ENCODE measurements at regions not wholly inside any gene's neighbourhood (a gene's known extent, or its start where the extent isn't known, plus 50 kb on each side); places are given as distances from the start of the nearest gene placed in this dataset.

- Mint-ChIP-seq H3K9me3 (no peaks in the 10 kb centered on the region), H3K4me3 (no peak overlapping the region), H3K36me3 (ENCODE audit: low read depth) (no peaks in the 10 kb centered on the region), H3K4me1 (no peaks in the 10 kb centered on the region), H3K27ac (no peak overlapping the region), H3K27me3 (no peaks in the 10 kb centered on the region)
- ChIA-PET POLR2A (no interaction called here), CTCF (no interaction called here)
- DNase-seq: no peak
These were observed 1084.6 kb upstream of the ARRDC3 start for GRCh38 chr5:92467695-92468094.

- H3K36me3 Mint-ChIP-seq (ENCODE audit: low read depth): no peaks in the 10 kb centered on the region
- CTCF ChIA-PET: no interaction called here
- DNase-seq: no peak
- H3K4me1 Mint-ChIP-seq: no peaks in the 10 kb centered on the region
- H3K9me3 Mint-ChIP-seq: no peaks in the 10 kb centered on the region
- POLR2A ChIA-PET: no interaction called here
- no peaks in the 10 kb centered on the region for H3K27me3 Mint-ChIP-seq
- H3K4me3 Mint-ChIP-seq: no peak overlapping the region
- H3K27ac Mint-ChIP-seq: no peak overlapping the region
These were observed 1077.4 kb upstream of the ARRDC3 start for GRCh38 chr5:92460505-92460904.

- POLR2A ChIA-PET: no interaction called here
- DNase-seq: no peak
- Mint-ChIP-seq H3K4me3 (no peak overlapping the region), H3K36me3 (ENCODE audit: low read depth) (no peaks in the 10 kb centered on the region), H3K9me3 (no peaks in the 10 kb centered on the region), H3K27me3 (no peaks in the 10 kb centered on the region), H3K4me1 (no peaks in the 10 kb centered on the region), H3K27ac (no peak overlapping the region)
- CTCF ChIA-PET: no interaction called here
These were observed 1076.5 kb upstream of the ARRDC3 start for GRCh38 chr5:92459654-92460053.

GRCh38 chr5:92455011-92455410 is 1071.9 kb upstream of the ARRDC3 start:
- no peak overlapping the region for H3K4me3 Mint-ChIP-seq
- POLR2A ChIA-PET: no interaction called here
- no peaks in the 10 kb centered on the region for H3K27me3 Mint-ChIP-seq
- DNase-seq: no peak
- no peaks in the 10 kb centered on the region for H3K36me3 Mint-ChIP-seq (ENCODE audit: low read depth)
- CTCF ChIA-PET: no interaction called here
- no peaks in the 10 kb centered on the region for H3K4me1 Mint-ChIP-seq
- no peaks in the 10 kb centered on the region for H3K9me3 Mint-ChIP-seq
- no peak overlapping the region for H3K27ac Mint-ChIP-seq

DNA sequence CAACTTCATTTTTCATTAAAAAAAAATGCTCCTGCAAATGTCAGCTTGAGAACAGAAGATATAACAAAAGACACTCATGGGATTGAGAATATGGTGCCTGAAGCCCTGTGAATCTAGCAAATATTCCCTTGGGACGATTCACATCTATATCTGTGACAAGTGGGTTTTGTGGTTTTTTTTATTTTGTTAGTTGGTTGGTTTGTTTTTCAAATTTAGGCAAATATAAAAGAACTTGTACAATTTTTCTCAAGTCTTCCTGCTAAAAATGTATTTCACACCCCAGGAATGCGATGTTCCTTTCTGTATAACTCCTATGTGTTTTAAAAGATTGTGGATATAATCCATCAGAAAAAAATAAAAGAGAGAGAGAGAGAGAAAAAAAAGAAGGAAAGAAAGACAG is 1061.8 kb upstream of the ARRDC3 start:
- ChIA-PET POLR2A (no interaction called here), CTCF (no interaction called here)
- DNase-seq: no peak
- Mint-ChIP-seq H3K36me3 (ENCODE audit: low read depth) (no peaks in the 10 kb centered on the region), H3K4me1 (no peaks in the 10 kb centered on the region), H3K9me3 (peaks cover 2% of the 10 kb centered on the region), H3K27ac (no peak overlapping the region), H3K27me3 (no peaks in the 10 kb centered on the region), H3K4me3 (no peak overlapping the region)

GRCh38 chr5:92435781-92436180 is 1052.7 kb upstream of the ARRDC3 start:
- Mint-ChIP-seq H3K4me3 (no peak overlapping the region), H3K27me3 (no peaks in the 10 kb centered on the region), H3K27ac (no peak overlapping the region), H3K4me1 (no peaks in the 10 kb centered on the region), H3K9me3 (peaks cover 11% of the 10 kb centered on the region), H3K36me3 (ENCODE audit: low read depth) (no peaks in the 10 kb centered on the region)
- no peak for DNase-seq
- ChIA-PET POLR2A (no interaction called here), CTCF (no interaction called here)

GRCh38 chr5:92429646-92430045 is 1046.5 kb upstream of the ARRDC3 start:
- no peaks in the 10 kb centered on the region for H3K4me1 Mint-ChIP-seq
- no peaks in the 10 kb centered on the region for H3K27me3 Mint-ChIP-seq
- DNase-seq: no peak
- H3K27ac Mint-ChIP-seq: no peak overlapping the region
- CTCF ChIA-PET: no interaction called here
- no peak overlapping the region for H3K4me3 Mint-ChIP-seq
- no peaks in the 10 kb centered on the region for H3K36me3 Mint-ChIP-seq (ENCODE audit: low read depth)
- POLR2A ChIA-PET: no interaction called here
- no peaks in the 10 kb centered on the region for H3K9me3 Mint-ChIP-seq

DNA sequence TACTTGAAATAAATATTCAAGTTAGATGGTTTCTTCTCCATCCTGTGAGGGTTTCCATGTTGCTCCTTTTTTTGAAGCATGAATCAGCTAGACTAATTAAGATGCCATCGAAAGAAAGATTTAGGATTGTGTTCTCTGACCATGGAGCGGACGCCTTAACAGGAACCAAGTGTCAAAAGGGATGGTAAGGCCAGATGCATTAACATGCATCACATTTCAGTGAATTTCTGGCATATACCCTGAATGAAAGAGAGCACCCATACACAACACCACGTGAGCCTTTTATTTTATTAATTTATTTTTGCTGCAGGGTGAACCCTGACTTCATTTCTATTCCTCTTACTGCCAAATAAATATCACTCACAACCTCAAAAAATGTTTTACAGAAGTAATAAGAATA is 1045.3 kb upstream of the ARRDC3 start:
- H3K9me3 Mint-ChIP-seq: peaks cover 2% of the 10 kb centered on the region
- no peak overlapping the region for H3K4me3 Mint-ChIP-seq
- no peak overlapping the region for H3K27ac Mint-ChIP-seq
- no peak for DNase-seq
- POLR2A ChIA-PET: no interaction called here
- CTCF ChIA-PET: no interaction called here
- H3K36me3 Mint-ChIP-seq (ENCODE audit: low read depth): no peaks in the 10 kb centered on the region
- H3K27me3 Mint-ChIP-seq: no peaks in the 10 kb centered on the region
- no peaks in the 10 kb centered on the region for H3K4me1 Mint-ChIP-seq

GRCh38 chr5:92424785-92425426 is 1041.8 kb upstream of the ARRDC3 start:
- CTCF ChIA-PET: no interaction called here
- Mint-ChIP-seq H3K27me3 (no peaks in the 10 kb centered on the region), H3K9me3 (peaks cover 11% of the 10 kb centered on the region), H3K4me3 (no peak overlapping the region), H3K27ac (no peak overlapping the region), H3K36me3 (ENCODE audit: low read depth) (no peaks in the 10 kb centered on the region), H3K4me1 (no peaks in the 10 kb centered on the region)
- POLR2A ChIA-PET: no interaction called here
- DNase-seq: no peak

- H3K4me1 Mint-ChIP-seq: no peaks in the 10 kb centered on the region
- no peaks in the 10 kb centered on the region for H3K36me3 Mint-ChIP-seq (ENCODE audit: low read depth)
- no peak overlapping the region for H3K4me3 Mint-ChIP-seq
- peaks cover 12% of the 10 kb centered on the region for H3K9me3 Mint-ChIP-seq
- no peak overlapping the region for H3K27ac Mint-ChIP-seq
- CTCF ChIA-PET: no interaction called here
- DNase-seq: no peak
- POLR2A ChIA-PET: no interaction called here
- no peaks in the 10 kb centered on the region for H3K27me3 Mint-ChIP-seq
These were observed 1038.8 kb upstream of the ARRDC3 start for GRCh38 chr5:92421942-92422341.

DNA sequence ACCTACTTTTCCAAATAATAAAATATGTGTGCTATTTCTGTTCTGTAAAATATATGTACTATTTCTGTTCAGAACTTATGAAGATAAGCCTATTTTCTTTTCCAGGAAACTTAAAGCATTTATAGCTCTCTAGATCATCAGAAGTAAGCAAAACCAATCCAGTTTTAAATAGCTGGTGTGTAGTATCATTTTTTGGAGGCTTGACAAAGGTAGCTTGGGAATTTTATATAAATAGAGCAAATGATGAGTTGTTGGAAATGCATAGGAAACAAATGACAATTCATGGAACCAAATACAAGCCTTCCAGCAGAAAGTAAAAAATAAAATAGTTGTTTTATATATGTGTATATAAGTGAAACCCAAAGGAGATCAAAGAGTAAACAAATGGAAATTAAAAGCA is 1038.1 kb upstream of the ARRDC3 start:
- Mint-ChIP-seq H3K27ac (no peak overlapping the region), H3K27me3 (no peaks in the 10 kb centered on the region), H3K9me3 (peaks cover 14% of the 10 kb centered on the region), H3K4me1 (no peaks in the 10 kb centered on the region), H3K4me3 (no peak overlapping the region), H3K36me3 (ENCODE audit: low read depth) (no peaks in the 10 kb centered on the region)
- CTCF ChIA-PET: no interaction called here
- POLR2A ChIA-PET: no interaction called here
- no peak for DNase-seq

- Mint-ChIP-seq H3K27me3 (no peaks in the 10 kb centered on the region), H3K27ac (no peak overlapping the region), H3K4me1 (no peaks in the 10 kb centered on the region), H3K4me3 (no peak overlapping the region), H3K36me3 (ENCODE audit: low read depth) (no peaks in the 10 kb centered on the region), H3K9me3 (peaks cover 17% of the 10 kb centered on the region)
- CTCF ChIA-PET: no interaction called here
- POLR2A ChIA-PET: no interaction called here
- no peak for DNase-seq
These were observed 1036.1 kb upstream of the ARRDC3 start for GRCh38 chr5:92419261-92419660.

GRCh38 chr5:92418341-92418740 is 1035.2 kb upstream of the ARRDC3 start:
- DNase-seq: no peak
- Mint-ChIP-seq H3K9me3 (peaks cover 14% of the 10 kb centered on the region), H3K4me3 (no peak overlapping the region), H3K27ac (no peak overlapping the region), H3K4me1 (no peaks in the 10 kb centered on the region), H3K36me3 (ENCODE audit: low read depth) (no peaks in the 10 kb centered on the region), H3K27me3 (no peaks in the 10 kb centered on the region)
- CTCF ChIA-PET: no interaction called here
- POLR2A ChIA-PET: no interaction called here

GRCh38 chr5:92409134-92409533 is 1026.0 kb upstream of the ARRDC3 start:
- H3K27ac Mint-ChIP-seq: no peak overlapping the region
- no peak overlapping the region for H3K4me3 Mint-ChIP-seq
- ChIA-PET POLR2A (no interaction called here), CTCF (no interaction called here)
- no peak for DNase-seq
- no peaks in the 10 kb centered on the region for H3K36me3 Mint-ChIP-seq (ENCODE audit: low read depth)
- H3K27me3 Mint-ChIP-seq: no peaks in the 10 kb centered on the region
- no peaks in the 10 kb centered on the region for H3K4me1 Mint-ChIP-seq
- H3K9me3 Mint-ChIP-seq: no peaks in the 10 kb centered on the region
